ENCODE measurements at regions not wholly inside any gene's neighbourhood (a gene's known extent, or its start where the extent isn't known, plus 50 kb on each side); places are given as distances from the start of the nearest gene placed in this dataset.

DNA sequence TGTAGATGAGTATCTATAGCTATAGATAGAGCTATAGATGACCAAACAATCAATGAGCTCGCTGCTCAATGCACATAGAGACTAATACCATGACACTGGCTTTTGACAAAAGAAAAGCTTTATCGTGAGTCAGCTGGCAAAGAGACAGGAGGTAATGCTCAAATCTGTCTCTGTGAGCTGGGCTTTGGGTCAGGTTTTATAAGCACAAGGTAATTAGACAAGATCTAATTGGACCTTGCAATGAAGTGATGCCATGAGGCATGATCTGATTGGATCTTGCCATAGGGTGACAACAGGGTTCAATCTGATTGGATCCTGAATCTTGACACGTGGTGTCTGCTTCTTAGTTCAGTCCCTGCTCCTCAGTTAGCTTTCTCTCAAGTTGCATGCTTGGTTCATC lies 180.7 kb upstream of the MXRA5 start:
- Histone ChIP-seq H3K36me3 (ENCODE audit: control insufficient read depth in 4 of 4, insufficient read depth in 3 of 4, low read depth in 1 of 4, low read length in 3 of 4) (no peaks in the 10 kb centered on the region), H3K27me3 (ENCODE audit: control insufficient read depth in 4 of 4, insufficient read depth in 4 of 4, low read length in 3 of 4) (no peaks in the 10 kb centered on the region), H3K9ac (ENCODE audit: low read depth in 1 of 2, low read length in 2 of 2) (no peak overlapping the region), H3K27ac (ENCODE audit: low read depth in 1 of 2, low read length in 2 of 2) (no peak overlapping the region), H3K9me3 (ENCODE audit: control insufficient read depth in 4 of 4, low read length in 3 of 4) (peaks cover 0 to 3% (median 0%) of the 10 kb centered on the region in 4 donors), H3K4me3 (ENCODE audit: low read depth in 1 of 3, low read length in 3 of 3) (no peak overlapping the region), H3K4me1 (ENCODE audit: control insufficient read depth in 4 of 4, insufficient read depth in 4 of 4, low read length in 3 of 4) (no peaks in the 10 kb centered on the region)
- TF ChIP-seq FOXA1 (IDR thresholded peaks at IDR 0.05) (no peak), RAD21 (IDR thresholded peaks at IDR 0.05) (no peak), HNF4A (conservative IDR thresholded peaks at IDR 0.05) (no peak), ATF3 (IDR thresholded peaks at IDR 0.05) (no peak), JUND (IDR thresholded peaks at IDR 0.05) (no peak), CTCF (IDR thresholded peaks at IDR 0.05; ENCODE audit: low read depth, low read length, missing input control) (no peak), ZBTB33 (IDR thresholded peaks at IDR 0.05) (no peak), YY1 (IDR thresholded peaks at IDR 0.05) (no peak), NR2F2 (IDR thresholded peaks at IDR 0.05) (no peak)
- TF ChIP-seq, protein P1, sequence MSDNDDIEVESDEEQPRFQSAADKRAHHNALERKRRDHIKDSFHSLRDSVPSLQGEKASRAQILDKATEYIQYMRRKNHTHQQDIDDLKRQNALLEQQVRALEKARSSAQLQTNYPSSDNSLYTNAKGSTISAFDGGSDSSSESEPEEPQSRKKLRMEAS (IDR thresholded peaks at IDR 0.05): no peak
- DNase-seq (ENCODE audit: low spot score): no peak
- 52% methylated on average over 3 of the region's 3 CpGs for WGBS

DNA sequence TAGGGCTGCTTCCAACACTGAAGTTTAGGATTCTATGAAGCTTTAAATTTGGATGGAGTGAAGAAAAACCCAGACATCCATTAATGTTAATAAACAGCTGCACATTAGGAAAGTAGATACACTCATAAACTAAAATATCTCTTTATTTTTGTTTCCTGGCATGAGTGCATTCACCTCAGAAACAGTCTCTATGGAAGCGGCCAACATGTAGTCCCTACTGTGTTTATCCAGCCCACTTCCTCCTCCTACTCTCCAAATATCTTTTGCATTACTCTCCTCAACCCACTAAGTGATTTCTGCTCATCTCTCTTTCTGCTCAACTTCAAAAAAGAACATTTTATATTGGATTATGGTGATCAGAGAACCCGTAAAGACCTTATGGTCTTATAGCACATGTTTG lies 180.3 kb upstream of the MXRA5 start:
- 71% methylated on average over 2 of the region's 2 CpGs for WGBS
- no peaks in the 10 kb centered on the region for H3K27me3 ChIP-seq (ENCODE audit: control insufficient read depth in 4 of 4, insufficient read depth in 4 of 4, low read length in 3 of 4)

GRCh38 chrX:3526071-3526470 lies 179.6 kb upstream of the MXRA5 start:
- H3K4me1 ChIP-seq (ENCODE audit: control insufficient read depth in 4 of 4, insufficient read depth in 4 of 4, low read length in 3 of 4): no peaks in the 10 kb centered on the region
- DNase-seq (ENCODE audit: low spot score): no peak
- no peak overlapping the region for H3K9ac ChIP-seq (ENCODE audit: low read depth in 1 of 2, low read length in 2 of 2)
- 58% methylated on average over 5 of the region's 5 CpGs for whole genome bisulfite sequencing
- no peaks in the 10 kb centered on the region for H3K36me3 ChIP-seq (ENCODE audit: control insufficient read depth in 4 of 4, insufficient read depth in 3 of 4, low read depth in 1 of 4, low read length in 3 of 4)
- H3K27ac ChIP-seq (ENCODE audit: low read depth in 1 of 2, low read length in 2 of 2): no peak overlapping the region
- peaks cover 0 to 3% (median 0%) of the 10 kb centered on the region in 4 donors for H3K9me3 ChIP-seq (ENCODE audit: control insufficient read depth in 4 of 4, low read length in 3 of 4)
- H3K4me3 ChIP-seq (ENCODE audit: low read depth in 1 of 3, low read length in 3 of 3): no peak overlapping the region
- H3K27me3 ChIP-seq (ENCODE audit: control insufficient read depth in 4 of 4, insufficient read depth in 4 of 4, low read length in 3 of 4): no peaks in the 10 kb centered on the region
- no peak for TF ChIP-seq TAF1 (conservative IDR thresholded peaks at IDR 0.05)
- no peak for TF ChIP-seq RAD21 (IDR thresholded peaks at IDR 0.05)
- no peak for TF ChIP-seq NR2F2 (IDR thresholded peaks at IDR 0.05)
- no peak for TF ChIP-seq REST (IDR thresholded peaks at IDR 0.05)
- no peak for TF ChIP-seq SP1 (IDR thresholded peaks at IDR 0.05)
- no peak for TF ChIP-seq GABPA (IDR thresholded peaks at IDR 0.05 in 1 of 2, conservative IDR thresholded peaks at IDR 0.05 in 1 of 2)
- TF ChIP-seq, protein P1 (IDR thresholded peaks at IDR 0.05): no peak

More for the DNA sequence above, 180.3 kb upstream of the MXRA5 start:
- no peak for DNase-seq (ENCODE audit: low spot score)
- no peak overlapping the region for H3K27ac ChIP-seq (ENCODE audit: low read depth in 1 of 2, low read length in 2 of 2)
- no peaks in the 10 kb centered on the region for H3K4me1 ChIP-seq (ENCODE audit: control insufficient read depth in 4 of 4, insufficient read depth in 4 of 4, low read length in 3 of 4)
- TF ChIP-seq HNF4G (IDR thresholded peaks at IDR 0.05): no peak
- no peak for TF ChIP-seq RXRA (IDR thresholded peaks at IDR 0.05)
- no peak overlapping the region for H3K4me3 ChIP-seq (ENCODE audit: low read depth in 1 of 3, low read length in 3 of 3)
- H3K36me3 ChIP-seq (ENCODE audit: control insufficient read depth in 4 of 4, insufficient read depth in 3 of 4, low read depth in 1 of 4, low read length in 3 of 4): no peaks in the 10 kb centered on the region
- peaks cover 0 to 3% (median 0%) of the 10 kb centered on the region in 4 donors for H3K9me3 ChIP-seq (ENCODE audit: control insufficient read depth in 4 of 4, low read length in 3 of 4)
- H3K9ac ChIP-seq (ENCODE audit: low read depth in 1 of 2, low read length in 2 of 2): no peak overlapping the region

All from liver (tissue), 8 donors.